Esophagus muscularis mucosa (tissue), 4 donors: ENCODE measurements at regions not wholly inside any gene's neighbourhood (a gene's known extent, or its start where the extent isn't known, plus 50 kb on each side); places are given as distances from the start of the nearest gene placed in this dataset.

Experiments used
- EP300 ChIP-seq: sonication (generic); formaldehyde crosslinking; IDR thresholded peaks from one replicate; pipeline ENCODE4 v1.6.1; 2017; ENCODE audit warnings: antibody characterized with exemption
- POLR2A ChIP-seq: fragments of 450-650 bp; IDR thresholded peaks from one replicate; pipeline ENCODE4 v1.6.1; 2017; ENCODE audit warnings: antibody characterized with exemption, moderate library complexity, mild to moderate bottlenecking, low read depth
- TF ChIP-seq, protein P1 (sequence below), 3 experiments: fragments of 200-600 bp in 2 of 3; fragments of 450-650 bp in 1 of 3; sonication (generic) in 2 of 3; IDR thresholded peaks; one replicate each; pipeline ENCODE4 v1.5.1; 2017 to 2019; ENCODE audit warnings: antibody characterized with exemption in 3 of 3, mild to moderate bottlenecking in 2 of 3, moderate library complexity in 1 of 3

DNA sequence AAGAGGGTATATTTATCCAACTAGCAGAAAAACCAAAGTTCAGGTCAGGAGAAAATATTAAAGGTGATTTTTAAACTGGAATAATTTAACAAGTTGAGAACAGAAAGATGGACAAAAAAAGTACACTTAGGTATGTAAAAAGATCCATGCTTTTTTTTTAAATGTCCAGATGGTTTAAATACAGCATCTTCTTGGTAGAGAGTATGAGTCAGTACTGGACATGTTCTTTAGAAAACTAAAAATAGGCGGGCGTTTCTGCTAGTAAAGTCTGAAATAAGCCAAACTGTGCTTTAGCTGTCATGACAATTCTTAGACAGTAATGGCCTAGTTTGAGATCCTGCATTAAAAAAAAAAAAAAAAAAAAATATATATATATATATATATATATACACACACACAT lies 255.9 kb upstream of the ST8SIA4 start:
- TF ChIP-seq POLR2A (no peak), EP300 (no peak)
- TF ChIP-seq, protein P1, sequence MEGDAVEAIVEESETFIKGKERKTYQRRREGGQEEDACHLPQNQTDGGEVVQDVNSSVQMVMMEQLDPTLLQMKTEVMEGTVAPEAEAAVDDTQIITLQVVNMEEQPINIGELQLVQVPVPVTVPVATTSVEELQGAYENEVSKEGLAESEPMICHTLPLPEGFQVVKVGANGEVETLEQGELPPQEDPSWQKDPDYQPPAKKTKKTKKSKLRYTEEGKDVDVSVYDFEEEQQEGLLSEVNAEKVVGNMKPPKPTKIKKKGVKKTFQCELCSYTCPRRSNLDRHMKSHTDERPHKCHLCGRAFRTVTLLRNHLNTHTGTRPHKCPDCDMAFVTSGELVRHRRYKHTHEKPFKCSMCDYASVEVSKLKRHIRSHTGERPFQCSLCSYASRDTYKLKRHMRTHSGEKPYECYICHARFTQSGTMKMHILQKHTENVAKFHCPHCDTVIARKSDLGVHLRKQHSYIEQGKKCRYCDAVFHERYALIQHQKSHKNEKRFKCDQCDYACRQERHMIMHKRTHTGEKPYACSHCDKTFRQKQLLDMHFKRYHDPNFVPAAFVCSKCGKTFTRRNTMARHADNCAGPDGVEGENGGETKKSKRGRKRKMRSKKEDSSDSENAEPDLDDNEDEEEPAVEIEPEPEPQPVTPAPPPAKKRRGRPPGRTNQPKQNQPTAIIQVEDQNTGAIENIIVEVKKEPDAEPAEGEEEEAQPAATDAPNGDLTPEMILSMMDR (IDR thresholded peaks at IDR 0.05) = no peak
